SU-DHL-6 (cell line): ENCODE measurements at regions not wholly inside any gene's neighbourhood (a gene's known extent, or its start where the extent isn't known, plus 50 kb on each side); places are given as distances from the start of the nearest gene placed in this dataset.

Experiments used
- CTCF ChIP-seq: fragments of 200-600 bp; sonication (generic); IDR thresholded peaks from one replicate; pipeline ENCODE4 v1.5.1; 2017; ENCODE audit warnings: antibody characterized with exemption, mild to moderate bottlenecking, low read length, moderate library complexity; ENCODE audit not compliant: insufficient read depth, poor library complexity, severe bottlenecking
- EZH2phosphoT487 ChIP-seq: fragments of 200-600 bp; sonication (generic), shearing (Covaris generic); conservative IDR thresholded peaks from 2 replicates; pipeline ENCODE4 v1.6.1; 2018; ENCODE audit warnings: mild to moderate bottlenecking, antibody characterized with exemption, low read length, moderate library complexity, mixed read lengths

- no peak for TF ChIP-seq CTCF
- no peak for TF ChIP-seq EZH2phosphoT487
Observed at GRCh38 chr4:53744446-53745160, 153.3 kb upstream of the LNX1 start.
